Astrocyte of the spinal cord (primary cell): ENCODE measurements at regions not wholly inside any gene's neighbourhood (a gene's known extent, or its start where the extent isn't known, plus 50 kb on each side); places are given as distances from the start of the nearest gene placed in this dataset.

Source experiments
- DNase-seq: peaks from one replicate; pipeline ENCODE4 v3.0.0; 2011; ENCODE audit warnings: low read depth, low spot score
- H3K4me3 ChIP-seq: 2 replicates; pipeline ENCODE4 v1.5.1; 2011; ENCODE audit warnings: low read depth, mild to moderate bottlenecking, low read length, moderate library complexity
- in situ Hi-C: cut with HindIII; loops from 2 replicates; pipeline ENCODE4 v1.10.0; 2017; ENCODE audit warnings: low sequenced_read_pairs
- TF ChIP-seq, protein P1 (sequence below): IDR thresholded peaks from 2 replicates; pipeline ENCODE4 v1.5.1; 2012; ENCODE audit warnings: low read depth, mild to moderate bottlenecking, low read length, inconsistent platforms

DNA sequence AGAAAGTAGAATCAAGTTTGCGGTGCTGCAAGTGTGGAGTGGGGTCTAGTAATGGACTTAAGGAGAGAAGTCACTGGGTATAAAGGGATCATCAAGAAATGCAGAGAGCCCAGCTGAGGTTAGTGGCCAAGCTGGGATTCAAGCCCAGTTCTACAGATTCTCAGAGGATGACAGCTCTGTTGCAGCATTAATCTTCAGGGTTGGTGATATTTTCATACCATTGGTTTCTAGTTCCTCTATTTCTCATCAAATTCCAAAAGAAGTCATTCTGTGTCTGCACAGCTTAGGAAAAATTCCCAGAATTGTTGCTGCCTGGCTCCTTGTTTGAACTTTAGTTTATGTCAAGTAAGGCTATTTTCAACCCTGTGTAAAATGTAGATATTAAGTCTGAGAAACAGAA, 169.5 kb upstream of the NTF3 start:
- TF ChIP-seq, protein P1, sequence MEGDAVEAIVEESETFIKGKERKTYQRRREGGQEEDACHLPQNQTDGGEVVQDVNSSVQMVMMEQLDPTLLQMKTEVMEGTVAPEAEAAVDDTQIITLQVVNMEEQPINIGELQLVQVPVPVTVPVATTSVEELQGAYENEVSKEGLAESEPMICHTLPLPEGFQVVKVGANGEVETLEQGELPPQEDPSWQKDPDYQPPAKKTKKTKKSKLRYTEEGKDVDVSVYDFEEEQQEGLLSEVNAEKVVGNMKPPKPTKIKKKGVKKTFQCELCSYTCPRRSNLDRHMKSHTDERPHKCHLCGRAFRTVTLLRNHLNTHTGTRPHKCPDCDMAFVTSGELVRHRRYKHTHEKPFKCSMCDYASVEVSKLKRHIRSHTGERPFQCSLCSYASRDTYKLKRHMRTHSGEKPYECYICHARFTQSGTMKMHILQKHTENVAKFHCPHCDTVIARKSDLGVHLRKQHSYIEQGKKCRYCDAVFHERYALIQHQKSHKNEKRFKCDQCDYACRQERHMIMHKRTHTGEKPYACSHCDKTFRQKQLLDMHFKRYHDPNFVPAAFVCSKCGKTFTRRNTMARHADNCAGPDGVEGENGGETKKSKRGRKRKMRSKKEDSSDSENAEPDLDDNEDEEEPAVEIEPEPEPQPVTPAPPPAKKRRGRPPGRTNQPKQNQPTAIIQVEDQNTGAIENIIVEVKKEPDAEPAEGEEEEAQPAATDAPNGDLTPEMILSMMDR: no peak
- in situ Hi-C loops: no loop called here
- no peak overlapping the region for H3K4me3 ChIP-seq
- peak; percentile 43 for DNase-seq

DNA sequence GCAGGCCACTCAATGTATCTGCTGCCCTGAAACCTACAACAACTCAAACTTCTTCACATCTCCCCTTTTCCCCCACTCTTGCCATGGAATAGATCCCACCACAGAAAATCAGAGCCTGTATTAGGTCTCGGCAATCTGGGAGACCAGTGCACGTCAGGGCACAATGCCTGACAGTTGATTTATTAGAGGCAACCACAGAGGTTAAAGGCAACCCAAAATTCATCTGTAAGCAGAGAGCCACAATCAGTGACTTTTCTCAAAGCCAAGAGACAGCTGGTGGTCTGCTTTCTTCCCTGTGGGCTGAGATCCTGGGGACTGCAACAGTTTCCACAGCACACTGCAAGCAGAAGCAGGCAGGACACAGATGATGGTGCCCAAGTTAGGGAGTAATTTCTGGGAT, 169.0 kb upstream of the NTF3 start:
- no peak for DNase-seq
- in situ Hi-C loops: no loop called here
- TF ChIP-seq, protein P1: no peak
- H3K4me3 ChIP-seq: no peak overlapping the region

DNA sequence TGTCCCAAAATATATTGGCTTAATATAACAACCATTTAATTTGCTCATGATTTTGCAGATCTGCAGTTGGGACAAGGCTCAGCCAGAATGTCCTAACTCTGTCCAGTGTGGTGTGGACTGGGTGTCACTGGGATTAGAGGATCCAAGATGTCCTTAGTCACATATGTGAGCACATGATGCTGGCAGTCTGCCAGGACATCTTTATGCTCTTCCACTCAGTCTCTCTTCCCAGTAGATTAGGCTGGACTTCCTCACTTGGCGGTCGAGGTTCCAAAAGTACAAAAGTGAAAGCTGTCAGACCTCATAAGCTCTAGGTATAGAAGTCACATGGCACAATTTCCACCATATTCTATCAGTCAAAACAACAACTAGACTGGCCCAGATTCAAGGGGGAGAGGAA, 167.9 kb upstream of the NTF3 start:
- H3K4me3 ChIP-seq: no peak overlapping the region
- TF ChIP-seq, protein P1: no peak
- DNase-seq: no peak
- in situ Hi-C loops: no loop called here

DNA sequence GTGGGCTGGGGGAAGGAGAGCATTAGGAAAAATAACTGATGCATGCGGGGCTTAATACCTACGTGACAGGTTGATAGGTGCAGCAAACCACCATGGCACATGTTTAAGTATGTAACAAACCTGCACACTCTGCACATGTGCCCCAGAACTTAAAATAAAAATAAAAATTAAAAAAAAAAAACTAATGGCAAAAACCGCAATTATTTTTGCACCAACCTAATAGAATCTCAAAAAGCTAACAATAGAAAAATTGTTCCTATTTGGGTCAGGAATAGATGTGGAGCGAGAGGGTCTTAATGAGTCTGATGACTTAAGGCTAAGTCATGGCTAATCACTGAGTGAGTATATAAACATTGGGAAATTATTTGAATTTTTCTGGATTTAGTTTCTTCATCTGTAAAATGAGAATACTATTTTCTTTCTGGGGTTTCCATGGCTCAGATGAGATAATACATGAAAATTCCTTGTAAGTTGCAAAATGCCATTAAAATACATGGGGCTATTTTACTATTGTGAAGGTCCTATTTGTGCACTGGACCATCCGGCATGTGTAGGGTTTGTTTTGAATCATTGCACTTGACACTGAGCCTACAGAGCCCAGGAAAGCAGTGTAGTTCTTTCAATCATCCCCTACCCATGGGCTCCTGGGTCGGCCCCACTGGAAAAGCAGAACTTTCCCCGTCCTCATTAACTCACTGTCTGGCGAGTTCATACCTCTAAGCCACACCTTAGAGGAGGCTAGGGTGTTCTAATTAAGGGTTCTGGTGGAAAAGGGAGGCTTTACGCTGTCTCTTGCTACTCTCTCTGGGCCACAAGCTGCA, 164.1 kb upstream of the NTF3 start:
- no peak overlapping the region for H3K4me3 ChIP-seq
- in situ Hi-C loops: no loop called here
- DNase-seq: peak; percentile 15
- TF ChIP-seq, protein P1: no peak

DNA sequence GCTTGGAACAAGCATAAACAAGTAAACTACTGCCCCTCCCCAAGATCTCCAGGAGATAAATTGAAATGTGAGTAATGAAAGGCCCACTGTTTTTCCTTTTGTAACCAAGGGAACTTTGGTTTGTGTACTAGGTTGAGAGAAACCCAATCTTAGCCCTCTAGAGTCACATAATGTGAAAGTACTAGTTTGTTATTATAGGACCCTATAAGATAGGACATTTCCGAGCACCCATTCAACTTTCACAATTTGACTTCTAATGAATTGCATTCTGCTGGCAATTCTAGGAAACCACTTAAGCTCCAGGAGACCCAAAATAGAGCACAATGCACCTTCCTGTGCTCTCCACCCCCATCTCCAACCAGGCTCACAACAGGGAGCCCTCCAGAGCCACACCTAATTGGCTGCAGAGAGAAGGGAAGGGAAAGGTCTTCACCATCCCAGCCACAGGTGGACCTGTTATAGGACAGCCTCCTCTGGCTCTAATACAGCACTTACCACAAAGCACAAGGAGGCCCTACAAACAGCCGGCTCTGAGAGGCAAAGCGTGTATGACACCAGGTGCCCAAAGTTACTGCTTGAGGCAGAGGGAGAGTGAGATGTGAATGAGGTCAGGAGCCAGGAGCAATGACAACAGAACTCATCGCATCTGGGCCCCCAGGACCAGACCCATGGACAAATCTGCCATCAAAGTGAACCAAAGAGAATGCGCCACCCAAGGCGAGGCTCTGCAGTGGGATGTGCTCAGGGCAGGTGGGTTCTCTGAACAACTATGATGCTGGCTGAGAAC, 163.3 kb upstream of the NTF3 start:
- no peak for DNase-seq
- no peak overlapping the region for H3K4me3 ChIP-seq
- TF ChIP-seq, protein P1: no peak
- in situ Hi-C loops: no loop called here

DNA sequence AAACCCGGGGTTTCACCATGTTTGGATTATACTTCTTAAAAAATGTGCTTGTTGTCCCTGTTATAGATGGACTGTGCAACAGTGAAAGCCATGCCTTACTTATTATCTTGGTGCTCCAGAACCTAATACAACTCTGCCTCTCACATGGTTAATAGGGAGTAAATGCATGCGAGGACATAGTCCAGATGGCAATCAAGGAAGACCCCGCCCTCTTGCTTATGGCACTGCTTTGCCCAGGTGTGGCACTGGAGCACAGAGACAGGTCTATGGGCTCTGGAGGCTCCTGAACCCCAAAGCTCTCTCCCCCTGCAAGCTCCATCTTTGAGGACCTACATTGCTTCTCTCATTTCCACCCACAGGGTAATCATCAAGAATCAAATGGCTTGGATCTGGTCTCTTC, 162.1 kb upstream of the NTF3 start:
- TF ChIP-seq, protein P1: no peak
- DNase-seq: no peak
- no peak overlapping the region for H3K4me3 ChIP-seq
- in situ Hi-C loops: no loop called here
